OCI-LY7 (cell line): ENCODE measurements at regions not wholly inside any gene's neighbourhood (a gene's known extent, or its start where the extent isn't known, plus 50 kb on each side); places are given as distances from the start of the nearest gene placed in this dataset.

Experiments
- BruUV-seq: library from RNA; stranded (reverse); fragments of 400-500 nt; replicated peaks from 2 replicates; lab custom pipeline; 2021; lab: Mats Ljungman, UMichigan
- CTCF ChIA-PET: fragments of 300-600 bp; sonication (Branson Sonifier 250); formaldehyde crosslinking; loops from one replicate; lab custom pipeline; 2022; ENCODE audit warnings: antibody characterized with exemption; ENCODE audit not compliant: unreplicated experiment; lab: Charles Lee
- POLR2A ChIA-PET: fragments of 300-600 bp; sonication (Branson Sonifier 250); formaldehyde crosslinking; loops from one replicate; lab custom pipeline; 2022; ENCODE audit warnings: antibody characterized with exemption; lab: Charles Lee
- DNase-seq: peaks from one replicate; pipeline ENCODE4 v3.0.0-alpha.2; 2015; ENCODE audit warnings: low spot score
- H2AFZ ChIP-seq: fragments of 200-600 bp; sonication (generic), shearing (Covaris generic); 2 replicates; pipeline ENCODE4 v1.6.1; 2014; ENCODE audit warnings: mild to moderate bottlenecking, antibody characterized with exemption, low read length, moderate library complexity
- H3K27ac ChIP-seq: fragments of 200-600 bp; sonication (generic); 2 replicates; pipeline ENCODE4 v1.5.1; 2014; ENCODE audit warnings: mixed run types, low read depth, mild to moderate bottlenecking, moderate library complexity, low read length, inconsistent platforms; ENCODE audit not compliant: poor library complexity, severe bottlenecking
- H3K36me3 ChIP-seq: fragments of 200-600 bp; sonication (generic); 2 replicates; pipeline ENCODE4 v1.6.1; 2014; ENCODE audit warnings: mild to moderate bottlenecking, antibody characterized with exemption, low read length, moderate library complexity, mixed read lengths; ENCODE audit not compliant: insufficient read depth
- H3K4me1 ChIP-seq: fragments of 200-600 bp; sonication (generic); 2 replicates; pipeline ENCODE4 v1.5.1; 2014; ENCODE audit warnings: mild to moderate bottlenecking, low read length; ENCODE audit not compliant: insufficient read depth, poor library complexity, severe bottlenecking
- H3K4me2 ChIP-seq: fragments of 200-600 bp; sonication (generic); 2 replicates; pipeline ENCODE4 v1.6.1; 2014; ENCODE audit warnings: mild to moderate bottlenecking, low read length
- H3K4me3 ChIP-seq: fragments of 200-600 bp; sonication (generic); 2 replicates; pipeline ENCODE4 v1.5.1; 2014; ENCODE audit warnings: mild to moderate bottlenecking, low read depth, low read length; ENCODE audit not compliant: poor library complexity, severe bottlenecking
- H3K79me2 ChIP-seq: fragments of 200-600 bp; sonication (generic); 2 replicates; pipeline ENCODE4 v1.6.1; 2016; ENCODE audit warnings: low read depth, mild to moderate bottlenecking, low read length, moderate library complexity, mixed read lengths; ENCODE audit not compliant: insufficient read depth
- H3K9me2 ChIP-seq: fragments of 200-600 bp; sonication (generic); 2 replicates; pipeline ENCODE4 v1.6.1; 2016; ENCODE audit warnings: mild to moderate bottlenecking, low read length, mixed read lengths; ENCODE audit not compliant: insufficient read depth
- H3K9me3 ChIP-seq: fragments of 200-600 bp; sonication (generic); 2 replicates; pipeline ENCODE4 v1.6.1; 2014; ENCODE audit warnings: mild to moderate bottlenecking, mixed run types, low read length, mixed read lengths
- H4K20me1 ChIP-seq: fragments of 200-600 bp; sonication (generic); 2 replicates; pipeline ENCODE4 v1.6.1; 2014; ENCODE audit warnings: mild to moderate bottlenecking, antibody characterized with exemption, low read length, moderate library complexity, mixed read lengths; ENCODE audit not compliant: insufficient read depth
- EZH2phosphoT487 ChIP-seq: fragments of 200-600 bp; sonication (generic); IDR thresholded peaks from 2 replicates; pipeline ENCODE4 v1.6.1; 2018; ENCODE audit warnings: low read depth, borderline replicate concordance, mild to moderate bottlenecking, mixed run types, antibody characterized with exemption, low read length, moderate library complexity, mixed read lengths
- intact Hi-C: fragments of 100-400 bp; cut with micrococcal nuclease; formaldehyde crosslinking; loops from one replicate; pipeline ENCODE4 v1.10.0; 2022; ENCODE audit not compliant: unreplicated experiment
- TF ChIP-seq, protein P1 (sequence below): fragments of 200-600 bp; sonication (generic); conservative IDR thresholded peaks from 2 replicates; pipeline ENCODE4 v1.5.1; 2014; ENCODE audit warnings: mild to moderate bottlenecking, antibody characterized with exemption, low read length, moderate library complexity, mixed read lengths

DNA sequence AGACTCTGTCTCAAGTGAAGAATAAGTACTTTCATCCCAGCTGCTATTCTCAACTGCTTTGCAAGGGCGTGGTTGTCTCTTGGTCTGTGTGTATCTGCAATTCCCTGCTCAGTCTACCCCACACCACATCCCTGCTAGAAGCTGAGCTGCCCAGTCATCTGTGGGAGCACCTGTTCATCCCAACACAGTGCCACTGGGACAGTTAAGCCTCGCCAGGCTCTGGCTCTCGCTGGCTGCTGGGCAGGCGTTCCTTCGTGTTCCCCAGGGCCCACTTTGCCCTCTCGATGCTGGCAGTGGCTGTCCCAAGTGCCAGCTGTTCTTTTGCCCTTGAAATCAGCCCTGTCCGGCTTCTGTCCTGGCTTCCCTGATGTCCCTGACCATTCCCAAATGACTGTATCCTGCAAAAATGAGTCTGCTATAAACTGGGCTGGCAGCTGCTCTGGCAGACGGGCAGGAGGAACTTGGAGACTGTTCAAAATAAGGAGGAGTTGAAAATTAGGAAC is 91.6 kb upstream of the KLHL25 start:
- H3K4me2 ChIP-seq: no peak overlapping the region
- intact Hi-C loops: no loop called here
- no peak overlapping the region for H3K4me3 ChIP-seq
- CTCF ChIA-PET: no interaction called here
- H3K9me3 ChIP-seq: no peaks in the 10 kb centered on the region
- TF ChIP-seq, protein P1, sequence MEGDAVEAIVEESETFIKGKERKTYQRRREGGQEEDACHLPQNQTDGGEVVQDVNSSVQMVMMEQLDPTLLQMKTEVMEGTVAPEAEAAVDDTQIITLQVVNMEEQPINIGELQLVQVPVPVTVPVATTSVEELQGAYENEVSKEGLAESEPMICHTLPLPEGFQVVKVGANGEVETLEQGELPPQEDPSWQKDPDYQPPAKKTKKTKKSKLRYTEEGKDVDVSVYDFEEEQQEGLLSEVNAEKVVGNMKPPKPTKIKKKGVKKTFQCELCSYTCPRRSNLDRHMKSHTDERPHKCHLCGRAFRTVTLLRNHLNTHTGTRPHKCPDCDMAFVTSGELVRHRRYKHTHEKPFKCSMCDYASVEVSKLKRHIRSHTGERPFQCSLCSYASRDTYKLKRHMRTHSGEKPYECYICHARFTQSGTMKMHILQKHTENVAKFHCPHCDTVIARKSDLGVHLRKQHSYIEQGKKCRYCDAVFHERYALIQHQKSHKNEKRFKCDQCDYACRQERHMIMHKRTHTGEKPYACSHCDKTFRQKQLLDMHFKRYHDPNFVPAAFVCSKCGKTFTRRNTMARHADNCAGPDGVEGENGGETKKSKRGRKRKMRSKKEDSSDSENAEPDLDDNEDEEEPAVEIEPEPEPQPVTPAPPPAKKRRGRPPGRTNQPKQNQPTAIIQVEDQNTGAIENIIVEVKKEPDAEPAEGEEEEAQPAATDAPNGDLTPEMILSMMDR: no peak
- TF ChIP-seq EZH2phosphoT487: no peak
- POLR2A ChIA-PET: interaction anchor here (0.6 kb wide), 1 partner anchor 761 kb away, joined by 3 read pairs; no protein-coding TSS in a partner anchor
- H3K27ac ChIP-seq: no peak overlapping the region
- H3K9me2 ChIP-seq: no peaks in the 10 kb centered on the region
- no peaks in the 10 kb centered on the region for H3K4me1 ChIP-seq
- DNase-seq: no peak
- no TSS peak for BruUV-seq
- no peaks in the 10 kb centered on the region for H3K36me3 ChIP-seq
- no peaks in the 10 kb centered on the region for H3K79me2 ChIP-seq
- H2AFZ ChIP-seq: no peak overlapping the region
- H4K20me1 ChIP-seq: no peaks in the 10 kb centered on the region

DNA sequence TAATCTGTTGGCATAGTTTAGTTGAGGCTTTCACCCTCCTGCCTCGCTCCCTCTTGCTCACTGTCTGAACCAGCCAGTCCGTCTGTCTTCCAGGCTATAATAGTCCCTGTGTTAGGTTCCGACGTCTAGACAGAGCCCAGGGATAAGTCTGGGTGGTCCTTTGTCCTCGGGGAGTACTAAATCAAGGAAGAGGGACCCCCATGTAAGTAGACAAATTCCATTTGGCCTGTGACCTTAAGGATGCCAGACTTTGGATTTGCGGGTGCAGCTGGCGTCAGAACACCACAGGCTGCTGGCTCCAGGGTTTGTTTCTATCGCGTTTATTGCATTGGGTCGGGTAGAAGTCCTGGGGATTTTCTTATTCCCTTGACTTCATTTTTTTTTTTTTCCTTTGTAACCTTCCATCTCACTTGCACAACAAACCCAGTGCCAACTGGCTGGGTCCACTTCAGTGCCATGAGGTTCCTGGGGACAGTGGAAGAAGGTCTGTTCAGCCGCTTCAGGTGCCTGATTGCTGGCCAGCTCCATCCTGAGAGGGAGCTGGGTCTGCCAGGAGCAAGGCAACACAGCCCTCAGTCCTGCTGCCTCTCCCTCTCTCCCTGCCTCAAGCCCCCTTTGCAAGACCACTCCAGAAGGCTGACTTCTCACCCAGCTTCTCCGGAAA is 95.4 kb upstream of the KLHL25 start:
- Histone ChIP-seq H3K79me2 (no peaks in the 10 kb centered on the region), H2AFZ (no peak overlapping the region), H3K4me3 (no peak overlapping the region), H3K4me1 (no peaks in the 10 kb centered on the region), H3K9me3 (no peaks in the 10 kb centered on the region), H3K36me3 (no peaks in the 10 kb centered on the region), H4K20me1 (no peaks in the 10 kb centered on the region), H3K27ac (no peak overlapping the region), H3K4me2 (no peak overlapping the region), H3K9me2 (no peaks in the 10 kb centered on the region)
- BruUV-seq: no TSS peak
- intact Hi-C loops: no loop called here
- no peak for DNase-seq
- TF ChIP-seq, protein P1: no peak
- TF ChIP-seq EZH2phosphoT487: no peak
- ChIA-PET CTCF (no interaction called here), POLR2A (no interaction called here)

DNA sequence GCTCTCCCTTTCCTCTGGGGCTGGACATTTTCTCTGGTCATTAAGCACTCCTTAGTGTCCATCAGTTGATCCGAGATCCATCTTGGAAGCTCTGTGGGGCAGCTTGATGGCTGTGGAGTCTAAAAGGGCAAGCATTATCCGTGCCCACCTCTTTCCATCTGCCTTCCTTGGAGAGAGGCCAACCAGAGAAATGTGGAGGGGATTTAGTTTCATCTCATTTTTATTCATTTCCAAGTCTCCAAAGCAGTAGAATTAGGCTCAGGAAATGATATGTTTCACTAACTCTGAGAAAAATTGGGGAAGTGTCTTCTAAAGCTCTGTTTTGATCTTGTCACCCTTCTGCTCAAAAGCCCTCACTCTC is 95.9 kb upstream of the KLHL25 start:
- POLR2A ChIA-PET: no interaction called here
- Histone ChIP-seq H3K79me2 (no peaks in the 10 kb centered on the region), H3K36me3 (no peaks in the 10 kb centered on the region), H3K4me1 (no peaks in the 10 kb centered on the region), H3K4me3 (no peak overlapping the region), H3K9me2 (no peaks in the 10 kb centered on the region), H3K4me2 (no peak overlapping the region), H3K9me3 (no peaks in the 10 kb centered on the region), H2AFZ (no peak overlapping the region), H3K27ac (no peak overlapping the region), H4K20me1 (no peaks in the 10 kb centered on the region)
- TF ChIP-seq EZH2phosphoT487: no peak
- TF ChIP-seq, protein P1: no peak
- CTCF ChIA-PET: no interaction called here
- no peak for DNase-seq
- intact Hi-C loops: no loop called here
- no TSS peak for BruUV-seq
